ELR (cell line): ENCODE measurements at regions not wholly inside any gene's neighbourhood (a gene's known extent, or its start where the extent isn't known, plus 50 kb on each side); places are given as distances from the start of the nearest gene placed in this dataset.
"Not testable (repeated sequence)": the region's sequence is repeated elsewhere in the genome, so short reads cannot be mapped to it uniquely, and the experiment has no call there.

Experiments
- DNase-seq: peaks from one replicate; pipeline ENCODE4 v3.0.0-alpha.2; 2015; ENCODE audit warnings: low read depth

GRCh38 chr5:87640902-87641301, 228.2 kb upstream of the CCNH start:
- no peak for DNase-seq

DNA sequence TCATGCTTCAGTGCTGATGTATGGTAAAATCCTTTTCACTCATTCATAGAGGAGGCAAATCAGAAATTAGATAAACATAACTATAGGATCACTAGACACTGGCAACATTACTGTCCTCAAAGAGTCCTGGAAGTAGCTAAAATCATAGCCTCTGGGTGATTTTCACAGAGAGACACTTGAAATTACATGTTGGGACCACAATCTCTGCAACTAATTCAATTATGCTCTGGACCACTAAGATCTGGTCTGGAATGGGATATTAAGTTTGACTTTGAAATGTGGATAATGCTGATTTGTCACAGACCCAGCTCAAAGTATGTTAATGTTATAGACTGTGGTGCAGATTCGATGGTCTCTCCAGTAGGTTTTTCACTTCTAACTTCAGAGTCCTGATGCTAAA, 214.6 kb upstream of the CCNH start:
- DNase-seq, result no peak

GRCh38 chr5:87608385-87608784, 195.7 kb upstream of the CCNH start:
- DNase-seq, result no peak

DNA sequence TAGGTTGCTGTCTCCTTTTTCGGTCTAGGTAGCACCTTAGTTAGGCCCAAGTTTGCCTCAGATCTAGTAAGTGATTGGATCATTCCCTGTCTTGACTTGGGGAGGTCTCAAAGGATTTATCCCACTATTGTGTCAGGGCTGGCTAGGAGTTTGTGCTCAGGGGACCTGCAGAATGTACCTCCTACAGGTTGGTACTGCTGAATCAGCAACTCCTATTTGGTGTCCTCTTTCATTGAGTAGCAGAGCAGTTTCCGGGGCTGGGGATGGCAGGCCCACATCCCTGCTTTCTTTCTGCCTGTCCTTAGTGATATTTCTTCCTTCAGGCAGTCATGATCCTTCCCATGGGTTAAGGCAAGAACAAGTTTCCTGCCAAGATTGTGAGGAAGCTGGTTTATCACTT, 192.9 kb upstream of the CCNH start:
- no peak for DNase-seq

DNA sequence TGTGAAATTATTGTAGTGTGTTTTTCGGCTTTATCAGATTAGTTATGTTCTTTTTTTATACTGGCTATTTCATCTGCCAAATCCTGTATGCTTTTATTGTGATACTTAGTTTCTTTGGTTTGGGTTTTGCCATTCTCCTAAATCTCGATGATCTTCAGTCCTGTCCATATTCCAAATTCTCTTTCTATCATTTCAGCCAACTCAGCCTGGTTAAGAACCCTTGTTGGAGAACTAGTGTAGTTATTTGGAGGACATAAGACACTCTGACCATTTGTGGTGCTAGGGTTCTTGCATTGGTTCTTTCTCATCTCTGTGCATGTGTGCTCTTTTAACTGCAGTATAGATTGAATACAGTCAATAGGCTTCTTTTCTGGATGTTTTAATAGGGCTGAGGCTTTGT, 187.0 kb upstream of the CCNH start:
- DNase-seq, result no peak

GRCh38 chr5:87598460-87598859, 185.7 kb upstream of the CCNH start:
- no peak for DNase-seq

DNA sequence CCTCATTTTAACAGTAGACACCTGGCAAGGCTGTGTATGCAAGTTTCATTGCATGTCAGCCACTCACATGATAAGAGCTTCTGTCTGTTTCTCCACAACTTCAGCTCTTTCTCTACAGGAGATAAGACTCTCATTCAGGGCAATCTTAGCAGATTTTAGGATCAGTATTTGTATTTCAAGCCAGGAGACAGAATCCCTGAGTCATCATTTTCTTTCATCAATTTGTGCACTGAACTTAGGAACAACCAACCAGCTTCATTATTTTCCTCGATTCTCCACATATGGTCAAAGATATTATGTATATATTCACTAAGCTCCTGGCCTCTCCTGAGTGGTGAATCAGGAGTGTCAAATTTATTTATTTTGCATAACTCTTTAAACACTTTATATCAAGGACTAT, 181.8 kb upstream of the CCNH start:
- no peak for DNase-seq

GRCh38 chr5:87589587-87589986, 176.9 kb upstream of the CCNH start:
- DNase-seq, result no peak

DNA sequence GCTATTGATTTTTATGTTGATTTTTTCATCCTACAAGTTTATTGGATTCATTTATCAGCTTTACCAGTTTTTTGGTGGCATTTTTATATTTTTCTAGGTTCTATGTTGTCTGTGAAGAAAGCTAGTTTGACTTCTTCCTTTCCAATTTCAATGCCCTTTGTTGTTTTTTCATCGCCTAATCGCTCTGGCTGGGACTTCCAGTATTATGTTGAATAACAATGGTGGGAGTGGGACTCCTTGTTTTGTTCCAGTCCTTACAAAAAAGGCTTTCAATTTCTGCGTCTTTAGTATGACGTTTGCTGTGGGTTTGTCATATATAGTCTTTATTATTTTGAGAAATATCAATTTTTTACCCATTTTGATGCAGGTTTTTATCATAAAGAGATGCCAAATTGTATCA, 175.6 kb upstream of the CCNH start:
- DNase-seq, result no peak

DNA sequence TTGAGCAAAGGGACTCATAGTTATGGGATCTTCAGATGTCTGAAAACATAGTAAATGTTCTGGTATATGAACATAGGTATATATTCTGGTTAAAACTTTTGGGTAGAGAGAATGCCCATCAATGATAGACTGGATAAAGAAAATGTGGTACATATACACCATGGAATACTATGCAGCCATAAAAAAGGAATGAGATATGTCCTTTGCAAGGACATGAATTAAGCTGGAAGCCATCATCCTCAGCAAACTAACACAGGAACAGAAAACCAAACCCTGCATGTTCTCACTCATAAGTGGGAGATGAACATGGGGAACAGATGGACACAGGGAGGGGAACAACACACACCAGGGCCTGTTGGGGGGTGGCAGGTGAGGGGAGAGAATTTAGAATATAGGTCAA, 171.0 kb upstream of the CCNH start:
- not testable (repeated sequence) for DNase-seq

GRCh38 chr5:87582149-87582548, 169.4 kb upstream of the CCNH start:
- no peak for DNase-seq

DNA sequence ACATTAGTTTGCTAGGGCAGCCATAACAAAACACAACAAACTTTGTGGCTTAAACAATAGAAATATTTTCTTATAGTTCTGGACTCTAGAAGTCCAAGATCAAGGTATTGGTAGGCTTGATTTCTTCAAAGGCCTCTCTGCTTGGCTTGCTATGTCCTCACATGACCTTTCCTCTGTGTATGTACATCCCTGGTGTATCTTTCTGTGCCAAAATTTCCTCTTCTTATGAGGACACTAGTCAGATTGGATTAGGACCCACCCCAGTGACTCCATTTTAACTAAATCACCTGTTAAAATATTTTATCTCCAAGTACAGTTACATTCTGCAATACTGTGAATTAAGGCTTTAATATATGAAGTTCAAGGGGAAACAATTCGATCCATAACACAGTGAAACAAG, 168.9 kb upstream of the CCNH start:
- no peak for DNase-seq

DNA sequence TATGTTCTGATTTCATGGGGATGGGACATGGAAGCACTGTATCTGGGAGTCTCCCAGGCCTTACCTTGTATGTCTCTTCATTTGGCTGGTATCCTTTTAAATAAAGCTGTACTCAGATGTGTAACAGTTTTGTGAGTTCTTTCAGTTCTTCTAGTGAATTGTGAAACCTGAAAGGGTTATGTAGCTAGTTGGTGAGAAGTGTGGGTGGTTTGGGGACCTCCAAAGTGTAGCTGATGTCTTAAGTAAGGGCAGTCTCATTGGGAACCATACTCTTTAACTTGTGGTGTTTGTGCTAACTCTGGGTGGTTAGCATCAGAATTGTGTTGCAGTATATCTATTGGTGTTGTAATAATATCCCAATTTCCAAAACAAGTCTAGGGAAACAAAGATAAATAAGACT, 166.9 kb upstream of the CCNH start:
- DNase-seq, result no peak

DNA sequence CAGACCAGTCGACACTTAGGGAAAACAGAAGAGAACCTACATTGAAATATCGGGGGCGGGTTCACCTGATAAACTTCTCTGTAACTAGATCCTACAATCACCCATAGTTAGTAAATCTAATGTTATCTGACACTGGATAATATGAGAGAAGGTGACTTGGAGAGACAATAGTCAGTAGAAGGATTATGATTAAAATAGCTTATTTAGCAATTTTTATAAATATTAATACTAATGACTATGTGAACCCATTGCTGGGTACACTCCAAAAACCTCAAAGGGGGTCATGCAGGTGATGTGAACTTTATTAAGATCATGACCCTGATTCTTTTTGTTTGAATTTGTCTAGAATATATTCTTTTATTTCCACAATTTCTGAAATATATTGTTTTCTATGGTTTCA, 164.1 kb upstream of the CCNH start:
- DNase-seq, result no peak

GRCh38 chr5:87576306-87576705, 163.6 kb upstream of the CCNH start:
- not testable (repeated sequence) for DNase-seq

DNA sequence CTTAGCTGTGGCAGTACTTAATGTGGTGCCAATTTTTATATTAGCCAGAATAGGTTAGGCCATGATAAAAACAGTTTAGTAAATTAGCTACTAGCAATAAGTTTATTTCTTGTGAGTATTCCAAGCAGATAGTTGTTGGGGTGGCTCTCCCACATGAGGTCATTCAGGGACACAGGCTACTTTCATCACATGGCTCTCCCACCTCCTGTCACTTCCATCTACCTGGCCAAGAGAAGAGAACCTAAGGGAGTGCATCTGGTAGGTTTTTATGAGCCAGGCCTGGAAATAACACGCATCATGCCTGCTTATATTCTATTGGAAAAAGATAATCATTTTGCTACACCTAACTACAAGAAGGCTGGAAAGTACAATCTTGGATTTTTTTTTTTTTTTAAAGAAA, 161.4 kb upstream of the CCNH start:
- no peak for DNase-seq

- DNase-seq, result no peak
Observed at GRCh38 chr5:87572611-87573010, 159.9 kb upstream of the CCNH start.

DNA sequence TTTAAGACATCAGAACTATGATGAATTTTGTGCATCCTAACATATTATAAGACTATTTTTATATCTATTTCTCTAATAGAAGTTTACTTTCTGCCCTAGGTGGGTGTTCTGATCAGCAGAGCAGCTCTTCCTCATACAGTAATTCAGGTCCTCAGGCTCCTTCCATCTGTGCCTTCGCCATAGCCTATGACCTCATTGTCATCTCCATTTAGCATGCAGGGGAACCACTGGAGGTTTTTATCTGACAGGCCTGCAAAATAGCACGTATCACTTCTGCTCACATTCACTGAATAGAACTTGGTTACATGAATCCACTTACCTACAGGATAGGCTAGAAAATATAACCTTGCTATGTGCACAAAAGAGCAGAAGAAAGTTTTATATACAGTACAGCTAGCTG, 159.4 kb upstream of the CCNH start:
- no peak for DNase-seq

GRCh38 chr5:87570366-87570765, 157.6 kb upstream of the CCNH start:
- DNase-seq, result no peak

DNA sequence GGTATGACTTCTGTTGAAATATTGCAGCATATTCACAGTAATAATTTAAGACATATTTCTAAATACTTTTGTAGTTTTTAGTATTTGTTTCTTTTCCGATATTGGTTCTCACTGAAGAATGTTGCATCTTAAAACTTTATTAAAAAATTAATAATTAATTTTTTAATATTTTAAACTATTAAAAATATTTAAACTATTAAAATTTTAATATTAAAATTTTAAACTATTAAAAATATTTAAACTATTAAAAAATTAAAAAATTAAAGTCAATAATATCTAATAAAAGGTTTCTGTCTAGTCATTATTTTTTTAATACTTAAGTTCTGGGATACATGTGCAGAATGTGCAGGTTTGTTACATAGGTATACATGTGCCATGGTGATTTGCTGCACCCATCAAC, 149.3 kb upstream of the CCNH start:
- no peak for DNase-seq

DNA sequence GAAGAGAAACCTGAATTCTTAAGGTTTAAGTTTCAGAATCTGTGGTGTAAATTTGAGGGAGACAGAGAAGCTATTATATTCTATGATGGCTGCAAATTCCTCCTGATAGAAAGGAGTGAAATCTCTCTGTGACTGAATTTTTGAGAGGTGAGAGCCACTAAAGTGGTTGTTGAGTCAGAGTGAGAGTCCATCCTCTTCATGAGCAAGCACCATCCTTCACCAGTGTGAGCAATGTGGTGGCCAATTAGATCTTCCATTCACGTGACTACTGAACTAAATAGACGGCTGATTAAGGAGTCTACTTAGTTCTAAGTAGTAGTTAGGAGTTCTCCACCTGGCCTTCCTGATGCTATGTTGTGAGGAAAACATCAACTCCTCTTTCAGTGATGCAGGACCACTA, 147.8 kb upstream of the CCNH start:
- DNase-seq, result no peak

GRCh38 chr5:87551911-87552310, 139.2 kb upstream of the CCNH start:
- no peak for DNase-seq

GRCh38 chr5:87541676-87542075, 128.9 kb upstream of the CCNH start:
- no peak for DNase-seq

GRCh38 chr5:87541033-87541432, 128.3 kb upstream of the CCNH start:
- peak; percentile 56 for DNase-seq

DNA sequence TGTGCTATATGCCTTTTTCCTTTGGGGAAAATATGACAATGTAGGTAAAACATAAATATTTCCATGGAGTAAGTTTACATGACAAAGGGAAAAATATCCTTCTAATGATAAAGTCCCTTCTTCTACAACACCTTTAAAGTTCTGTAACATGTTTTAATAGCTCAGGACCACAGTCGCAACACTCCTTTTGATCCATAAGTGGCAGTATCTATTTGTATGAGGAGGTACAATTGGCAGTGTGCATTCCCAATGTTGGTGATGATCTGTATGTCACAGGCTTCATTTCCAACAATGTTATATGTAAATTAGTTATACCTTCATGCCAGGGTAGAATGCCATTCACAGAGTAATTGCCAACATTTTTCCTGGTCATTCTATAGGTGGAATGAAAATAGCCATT, 127.1 kb upstream of the CCNH start:
- DNase-seq, result no peak
